Activated CD8-positive, alpha-beta T cell treated with anti-CD3 and anti-CD28 coated beads for 36 hours (primary cell): ENCODE measurements at regions not wholly inside any gene's neighbourhood (a gene's known extent, or its start where the extent isn't known, plus 50 kb on each side); places are given as distances from the start of the nearest gene placed in this dataset.

Source experiments
- ATAC-seq: fragments of 200-7000 bp; cut with Tn5 transposase; one replicate; pipeline ENCODE4 v1.10.0; 2021; ENCODE audit warnings: mild to moderate bottlenecking, moderate library complexity
- CTCF ChIA-PET: fragments of 350-600 bp; sonication (Branson Sonifier 250); formaldehyde crosslinking; loops from one replicate; lab custom pipeline; 2021; ENCODE audit warnings: antibody characterized with exemption; lab: Charles Lee
- POLR2A ChIA-PET: fragments of 350-600 bp; sonication (Branson Sonifier 250); formaldehyde crosslinking; loops from one replicate; lab custom pipeline; 2021; ENCODE audit warnings: antibody characterized with exemption; lab: Charles Lee
- DNase-seq: peaks from one replicate; pipeline ENCODE4 v3.0.0-alpha.2; 2020
- H3K27ac Mint-ChIP-seq: one replicate; pipeline ENCODE4 v1.8.0; 2021; ENCODE audit warnings: mild to moderate bottlenecking, mixed read lengths
- H3K27me3 Mint-ChIP-seq: one replicate; pipeline ENCODE4 v1.8.0; 2021; ENCODE audit warnings: mixed read lengths
- H3K36me3 Mint-ChIP-seq: one replicate; pipeline ENCODE4 v1.8.0; 2021; ENCODE audit warnings: low read depth, mixed read lengths
- H3K4me1 Mint-ChIP-seq: one replicate; pipeline ENCODE4 v1.8.0; 2021; ENCODE audit warnings: low read depth, mixed read lengths
- H3K4me3 Mint-ChIP-seq: one replicate; pipeline ENCODE4 v1.8.0; 2021; ENCODE audit warnings: mild to moderate bottlenecking, moderate library complexity, mixed read lengths
- H3K9me3 Mint-ChIP-seq: one replicate; pipeline ENCODE4 v1.8.0; 2021; ENCODE audit warnings: mixed read lengths
- intact Hi-C: fragments of 100-400 bp; cut with micrococcal nuclease; formaldehyde crosslinking; loops from one replicate; pipeline ENCODE4 v1.10.0; 2022
- TF ChIP-seq, protein P1 (sequence below): fragments of 200-600 bp; IDR thresholded peaks from one replicate; pipeline ENCODE4 v1.8.0; 2022; ENCODE audit warnings: antibody characterized with exemption, mild to moderate bottlenecking

GRCh38 chr9:100759215-100759614 is 181.3 kb downstream of the CAVIN4 start:
- Mint-ChIP-seq H3K27ac (no peak overlapping the region), H3K9me3 (no peaks in the 10 kb centered on the region), H3K4me1 (no peaks in the 10 kb centered on the region), H3K27me3 (peaks cover 3% of the 10 kb centered on the region), H3K4me3 (no peak overlapping the region), H3K36me3 (no peaks in the 10 kb centered on the region)
- no peak for DNase-seq
- intact Hi-C loops = no loop called here
- TF ChIP-seq, protein P1, sequence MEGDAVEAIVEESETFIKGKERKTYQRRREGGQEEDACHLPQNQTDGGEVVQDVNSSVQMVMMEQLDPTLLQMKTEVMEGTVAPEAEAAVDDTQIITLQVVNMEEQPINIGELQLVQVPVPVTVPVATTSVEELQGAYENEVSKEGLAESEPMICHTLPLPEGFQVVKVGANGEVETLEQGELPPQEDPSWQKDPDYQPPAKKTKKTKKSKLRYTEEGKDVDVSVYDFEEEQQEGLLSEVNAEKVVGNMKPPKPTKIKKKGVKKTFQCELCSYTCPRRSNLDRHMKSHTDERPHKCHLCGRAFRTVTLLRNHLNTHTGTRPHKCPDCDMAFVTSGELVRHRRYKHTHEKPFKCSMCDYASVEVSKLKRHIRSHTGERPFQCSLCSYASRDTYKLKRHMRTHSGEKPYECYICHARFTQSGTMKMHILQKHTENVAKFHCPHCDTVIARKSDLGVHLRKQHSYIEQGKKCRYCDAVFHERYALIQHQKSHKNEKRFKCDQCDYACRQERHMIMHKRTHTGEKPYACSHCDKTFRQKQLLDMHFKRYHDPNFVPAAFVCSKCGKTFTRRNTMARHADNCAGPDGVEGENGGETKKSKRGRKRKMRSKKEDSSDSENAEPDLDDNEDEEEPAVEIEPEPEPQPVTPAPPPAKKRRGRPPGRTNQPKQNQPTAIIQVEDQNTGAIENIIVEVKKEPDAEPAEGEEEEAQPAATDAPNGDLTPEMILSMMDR = no peak
- POLR2A ChIA-PET = no interaction called here
- CTCF ChIA-PET = no interaction called here
- no peak for ATAC-seq

DNA sequence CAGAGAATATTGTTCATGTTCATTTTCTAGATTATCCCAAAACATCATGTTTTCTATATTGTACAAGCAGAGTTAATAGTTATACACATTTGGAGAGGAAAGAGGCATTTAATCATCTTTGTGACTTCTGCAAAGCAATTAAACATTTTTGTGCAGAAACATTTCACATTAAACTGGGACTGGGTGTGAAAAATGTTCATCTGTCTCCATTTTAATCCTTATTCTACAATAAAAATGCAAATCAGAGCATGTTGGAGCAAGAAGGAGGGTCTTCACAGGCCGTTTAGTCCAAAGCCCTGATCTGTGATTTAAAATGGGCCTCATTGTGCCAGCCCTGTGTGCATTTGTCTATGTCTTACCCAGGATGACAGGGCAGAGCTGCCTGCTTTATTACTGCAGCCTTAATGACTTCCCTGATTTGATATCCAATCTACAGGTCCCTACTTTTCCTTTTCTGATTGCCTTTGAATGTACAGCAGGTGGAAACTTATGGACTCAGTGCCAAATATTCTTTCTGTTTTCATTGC is 183.5 kb downstream of the CAVIN4 start:
- ATAC-seq (no peak), DNase-seq (no peak)
- Mint-ChIP-seq H3K4me1 (no peaks in the 10 kb centered on the region), H3K27ac (no peak overlapping the region), H3K4me3 (no peak overlapping the region), H3K36me3 (no peaks in the 10 kb centered on the region), H3K27me3 (peaks cover 3% of the 10 kb centered on the region), H3K9me3 (no peaks in the 10 kb centered on the region)
- ChIA-PET POLR2A (interaction anchor here (1.2 kb wide), 1 partner anchor 10 kb away, joined by 3 read pairs; no protein-coding TSS in a partner anchor), CTCF (no interaction called here)
- intact Hi-C loops = no loop called here
- TF ChIP-seq, protein P1 = no peak

DNA sequence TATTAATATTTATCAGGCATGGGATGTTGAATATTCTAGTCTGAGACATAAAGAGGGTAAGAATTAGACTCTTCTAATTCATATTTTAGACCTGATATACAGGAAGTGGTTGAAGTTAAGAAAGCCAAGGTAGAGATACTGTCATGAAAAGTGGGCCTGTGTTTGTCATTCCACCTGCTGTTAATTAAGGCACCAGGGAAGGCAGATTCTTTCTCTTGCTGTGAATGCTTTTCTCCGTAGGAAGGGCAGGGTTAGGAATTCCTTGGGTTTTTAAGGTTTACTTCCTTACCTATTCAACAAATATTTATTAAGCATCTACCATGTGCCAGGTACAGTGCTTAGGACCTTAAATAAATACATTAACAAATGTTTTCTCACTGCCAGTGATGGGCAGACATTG is 196.4 kb downstream of the CAVIN4 start:
- ATAC-seq (no peak), DNase-seq (no peak)
- Mint-ChIP-seq H3K4me1 (no peaks in the 10 kb centered on the region), H3K27me3 (peaks cover 8% of the 10 kb centered on the region), H3K4me3 (no peak overlapping the region), H3K27ac (no peak overlapping the region), H3K36me3 (no peaks in the 10 kb centered on the region), H3K9me3 (no peaks in the 10 kb centered on the region)
- CTCF ChIA-PET = no interaction called here
- TF ChIP-seq, protein P1 = no peak
- intact Hi-C loops = no loop called here
- POLR2A ChIA-PET = no interaction called here

GRCh38 chr9:100774962-100775361 is 197.1 kb downstream of the CAVIN4 start:
- Mint-ChIP-seq H3K27ac (no peak overlapping the region), H3K4me1 (no peaks in the 10 kb centered on the region), H3K27me3 (peaks cover 8% of the 10 kb centered on the region), H3K4me3 (no peak overlapping the region), H3K9me3 (no peaks in the 10 kb centered on the region), H3K36me3 (no peaks in the 10 kb centered on the region)
- ChIA-PET CTCF (no interaction called here), POLR2A (no interaction called here)
- no peak for ATAC-seq
- intact Hi-C loops = no loop called here
- no peak for DNase-seq
- TF ChIP-seq, protein P1 = no peak

GRCh38 chr9:100775912-100776311 is 198.0 kb downstream of the CAVIN4 start:
- POLR2A ChIA-PET = no interaction called here
- H3K4me3 Mint-ChIP-seq = no peak overlapping the region
- CTCF ChIA-PET = no interaction called here
- H3K27me3 Mint-ChIP-seq = peaks cover 8% of the 10 kb centered on the region
- TF ChIP-seq, protein P1 = no peak
- DNase-seq (no peak), ATAC-seq (no peak)
- H3K9me3 Mint-ChIP-seq = no peaks in the 10 kb centered on the region
- H3K4me1 Mint-ChIP-seq = no peaks in the 10 kb centered on the region
- intact Hi-C loops = no loop called here
- H3K27ac Mint-ChIP-seq = no peak overlapping the region
- H3K36me3 Mint-ChIP-seq = no peaks in the 10 kb centered on the region
